Heart left ventricle (tissue), 16 donors: ENCODE measurements at regions not wholly inside any gene's neighbourhood (a gene's known extent, or its start where the extent isn't known, plus 50 kb on each side); places are given as distances from the start of the nearest gene placed in this dataset.

ENCODE experiments used
- ATAC-seq, 4 donors: fragments of 200-7000 bp; cut with Tn5 transposase; one replicate each; pipeline ENCODE4 v1.9.1; 2020 to 2022; ENCODE audit warnings: moderate library complexity in 4 of 4, mild to moderate bottlenecking in 3 of 4, moderate number of reproducible peaks in 1 of 4
- DNase-seq, 5 donors: peaks; one replicate each; pipeline ENCODE4 v3.0.0-alpha.2; 2020
- H3K27ac ChIP-seq, 12 donors: fragments of 200-600 bp; sonication (generic) in 4 of 12; one replicate each; pipeline versions ENCODE4 v1.5.0 to v1.8.0; 2016 to 2022; ENCODE audit warnings: mild to moderate bottlenecking in 2 of 12
- H3K27me3 ChIP-seq, 9 donors: fragments of 200-600 bp; sonication (generic) in 2 of 9; one replicate each; pipeline versions ENCODE4 v1.5.1 to v1.8.0; 2016 to 2022; ENCODE audit warnings: mild to moderate bottlenecking in 3 of 9
- H3K36me3 ChIP-seq, 9 donors: fragments of 200-600 bp; sonication (generic) in 2 of 9; one replicate each; pipeline versions ENCODE4 v1.5.0 to v1.8.0; 2018 to 2022; ENCODE audit warnings: mild to moderate bottlenecking in 2 of 9
- H3K4me1 ChIP-seq, 12 donors: fragments of 200-600 bp; sonication (generic) in 4 of 12; one replicate each; pipeline versions ENCODE4 v1.5.0 to v1.8.0; 2016 to 2022; ENCODE audit warnings: mild to moderate bottlenecking in 3 of 12
- H3K4me3 ChIP-seq, 12 donors: fragments of 200-600 bp; sonication (generic) in 4 of 12; one replicate each; pipeline versions ENCODE4 v1.5.0 to v1.8.0; 2017 to 2022; ENCODE audit warnings: mild to moderate bottlenecking in 9 of 12, moderate library complexity in 4 of 12
- H3K9me3 ChIP-seq, 12 donors: fragments of 200-600 bp; sonication (generic) in 4 of 12; one replicate each; pipeline versions ENCODE4 v1.5.0 to v1.8.0; 2016 to 2022; ENCODE audit warnings: mild to moderate bottlenecking in 1 of 12
- POLR2A ChIP-seq, 2 donors: fragments of 450-650 bp; IDR thresholded peaks; one replicate each; pipeline ENCODE4 v1.6.1; 2017; ENCODE audit warnings: antibody characterized with exemption in 2 of 2, mild to moderate bottlenecking in 2 of 2, moderate library complexity in 2 of 2
- WGBS, 4 donors: extraction: QIAGEN DNeasy Blood & Tissue Kit in 2 of 4; methylation state at CpG; one replicate each; pipeline versions ENCODE4 v1.1.5 to v1.1.7; 2013 to 2018; 5-methylcytosine and 5-hydroxymethylcytosine counted together
- intact Hi-C, 10 donors: fragments of 100-400 bp; cut with DNase I; formaldehyde crosslinking; loops; one replicate each; pipeline versions ENCODE4 v1.11.1 to v1.14.2; 2022
- TF ChIP-seq, protein P1 (sequence below), 12 donors: fragments of 200-600 bp; sonication (generic) in 4 of 12; IDR thresholded peaks; one replicate each; pipeline versions ENCODE4 v1.5.0 to v1.8.0; 2018 to 2022; ENCODE audit warnings: antibody characterized with exemption in 12 of 12, mild to moderate bottlenecking in 5 of 12
- donor health status: ischemic (EF 13 %, LVEDD 7.1; RV severe dilation, severe dysfunction).
- donor health status: healthy with polysubstance abuse.
- donor health status: DM: no; HTN: yes; CAD: no.
- donor health status: DM: no; HTN: no; CAD: no.
- donor health status: ischemic (EF 25% LVEDD 6.9; RV normal size, moderate dysfunction).
- donor health status: ischemic (EF 25% LVEDD 5.7; RV mildly dilated, moderate dysfunction).
- donor health status: healthy.
- donor health status: DM: yes; HTN: yes; CAD: no.
- donor health status: ischemic (EF 35%, LVEDD 5.7; RV mildly dilated, moderate dysfunction).
- donor health status: nonischemic (EF 11% LVEDD 7.7; RV severe dilation, severe dysfunction).
- donor health status: DM: yes; HTN: yes; CAD: no.
- donor health status: PGD.
- donor health status: ischemic (EF 29% LVEDD 5.4; RV normal size, mild dysfunction).
- donor health status: nonischemic (EF 23%, LVEDD 6.1; RV moderate dilation, normal function).

DNA sequence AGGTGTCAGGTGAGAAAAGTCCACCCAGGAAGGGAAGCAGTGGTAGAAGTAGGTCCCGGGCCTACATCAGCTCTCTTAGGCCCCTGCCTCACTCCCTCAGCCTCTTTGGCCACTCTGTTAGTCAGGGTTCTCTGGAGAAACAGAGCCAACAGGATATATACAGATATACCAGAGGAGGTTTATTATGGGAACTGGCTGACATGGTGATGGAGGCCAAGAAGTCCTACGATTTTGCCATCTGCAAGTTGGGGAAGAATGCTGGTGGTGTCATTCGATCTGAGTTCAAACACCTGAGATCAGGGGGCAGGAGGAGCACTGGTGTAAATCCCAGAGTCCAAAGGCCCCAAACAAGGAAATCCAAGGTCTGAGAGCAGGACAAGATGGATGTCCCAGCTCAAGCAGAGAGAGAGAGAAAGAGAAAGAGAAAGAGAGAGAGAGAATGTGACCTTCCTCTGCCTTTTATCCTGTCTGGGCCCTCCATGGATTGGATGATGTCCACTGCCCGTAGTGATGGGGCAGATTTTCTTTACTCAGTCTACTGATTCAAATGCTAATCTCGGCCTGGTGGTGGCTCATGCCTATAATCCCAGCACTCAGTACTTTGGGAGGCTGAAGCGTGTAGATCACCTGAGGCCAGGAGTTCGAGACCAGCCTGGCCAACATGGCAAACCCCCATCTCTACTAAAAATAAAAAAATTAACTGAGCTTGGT lies 111.1 kb upstream of the MYCN start:
- intact Hi-C loops = no loop called here
- 96 to 97% (median 96%) methylated on average over 7 of the region's 7 CpGs for WGBS, 4 donors
- Histone ChIP-seq H3K4me1 (peaks cover 0 to 6% (median 0%) of the 10 kb centered on the region in 12 donors), H3K4me3 (no peak overlapping the region), H3K27ac (no peak overlapping the region), H3K27me3 (no peaks in the 10 kb centered on the region), H3K36me3 (no peaks in the 10 kb centered on the region), H3K9me3 (no peaks in the 10 kb centered on the region)
- ATAC-seq (no peak), DNase-seq (no peak)
- TF ChIP-seq POLR2A (IDR thresholded peaks at IDR 0.05) = no peak
- TF ChIP-seq, protein P1, sequence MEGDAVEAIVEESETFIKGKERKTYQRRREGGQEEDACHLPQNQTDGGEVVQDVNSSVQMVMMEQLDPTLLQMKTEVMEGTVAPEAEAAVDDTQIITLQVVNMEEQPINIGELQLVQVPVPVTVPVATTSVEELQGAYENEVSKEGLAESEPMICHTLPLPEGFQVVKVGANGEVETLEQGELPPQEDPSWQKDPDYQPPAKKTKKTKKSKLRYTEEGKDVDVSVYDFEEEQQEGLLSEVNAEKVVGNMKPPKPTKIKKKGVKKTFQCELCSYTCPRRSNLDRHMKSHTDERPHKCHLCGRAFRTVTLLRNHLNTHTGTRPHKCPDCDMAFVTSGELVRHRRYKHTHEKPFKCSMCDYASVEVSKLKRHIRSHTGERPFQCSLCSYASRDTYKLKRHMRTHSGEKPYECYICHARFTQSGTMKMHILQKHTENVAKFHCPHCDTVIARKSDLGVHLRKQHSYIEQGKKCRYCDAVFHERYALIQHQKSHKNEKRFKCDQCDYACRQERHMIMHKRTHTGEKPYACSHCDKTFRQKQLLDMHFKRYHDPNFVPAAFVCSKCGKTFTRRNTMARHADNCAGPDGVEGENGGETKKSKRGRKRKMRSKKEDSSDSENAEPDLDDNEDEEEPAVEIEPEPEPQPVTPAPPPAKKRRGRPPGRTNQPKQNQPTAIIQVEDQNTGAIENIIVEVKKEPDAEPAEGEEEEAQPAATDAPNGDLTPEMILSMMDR (IDR thresholded peaks at IDR 0.05) = no peak

DNA sequence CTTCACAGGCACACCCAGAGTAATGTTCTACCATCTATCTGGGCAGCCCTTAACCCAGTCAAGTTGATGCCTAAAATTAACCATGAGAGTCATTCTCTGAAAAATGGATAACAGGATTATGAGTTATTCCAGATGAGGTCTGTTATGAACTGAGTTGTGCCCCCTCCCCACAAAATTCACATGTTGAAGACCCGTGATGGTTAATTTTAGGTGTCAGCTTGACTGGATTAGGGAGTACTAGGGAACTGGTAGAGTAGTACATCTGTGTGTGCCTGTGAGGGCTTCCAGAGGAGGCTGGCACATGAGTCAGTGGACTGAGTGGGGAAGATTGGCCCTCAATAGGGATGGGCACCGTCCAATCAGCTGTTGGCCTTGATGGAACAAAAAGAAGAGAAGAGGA lies 110.4 kb upstream of the MYCN start:
- H3K36me3 ChIP-seq = no peaks in the 10 kb centered on the region
- intact Hi-C loops = no loop called here
- H3K4me1 ChIP-seq = peaks cover 0 to 6% (median 0%) of the 10 kb centered on the region in 12 donors
- WGBS, 4 donors = 76 to 88% (median 86%) methylated on average over 2 of the region's 2 CpGs
- no peak for DNase-seq
- no peak overlapping the region for H3K27ac ChIP-seq
- ATAC-seq = no peak
- no peaks in the 10 kb centered on the region for H3K9me3 ChIP-seq
- no peak overlapping the region for H3K4me3 ChIP-seq
- no peaks in the 10 kb centered on the region for H3K27me3 ChIP-seq
- no peak for TF ChIP-seq POLR2A (IDR thresholded peaks at IDR 0.05)
- TF ChIP-seq, protein P1 (IDR thresholded peaks at IDR 0.05) = no peak

DNA sequence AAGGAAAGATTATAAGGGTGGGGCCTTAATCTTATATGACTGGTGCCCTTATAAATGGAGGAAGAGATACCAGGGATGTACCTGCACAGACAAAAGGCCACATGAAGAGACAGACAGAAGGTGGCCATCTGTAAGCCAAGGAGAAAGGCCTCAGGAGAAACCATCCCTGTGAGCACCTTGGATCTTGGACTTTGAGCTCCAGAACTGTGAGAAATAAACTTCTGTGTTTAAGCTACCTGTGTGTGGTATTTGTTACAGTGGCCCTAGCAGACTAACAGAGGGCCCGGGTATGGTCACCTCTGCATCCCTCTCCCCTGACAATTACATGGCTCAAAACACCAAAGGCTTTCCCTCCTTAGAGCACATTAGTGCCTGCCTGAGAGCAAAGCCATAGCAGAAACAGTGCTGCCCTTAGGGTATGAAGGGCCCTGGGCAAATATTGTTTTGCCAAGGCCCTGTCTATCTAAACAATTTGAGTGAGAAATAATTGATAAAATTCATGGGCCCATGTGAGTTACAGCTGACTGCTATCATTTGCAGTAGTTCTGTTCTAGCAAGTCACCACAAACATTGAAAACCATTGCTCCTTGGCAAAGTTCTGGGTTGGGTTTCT lies 109.3 kb upstream of the MYCN start:
- Histone ChIP-seq H3K4me3 (no peak overlapping the region), H3K4me1 (peaks cover 0 to 4% (median 0%) of the 10 kb centered on the region in 12 donors), H3K36me3 (no peaks in the 10 kb centered on the region), H3K27ac (no peak overlapping the region), H3K9me3 (no peaks in the 10 kb centered on the region), H3K27me3 (no peaks in the 10 kb centered on the region)
- no peak for ATAC-seq
- DNase-seq = no peak
- intact Hi-C loops = no loop called here
- TF ChIP-seq, protein P1 (IDR thresholded peaks at IDR 0.05) = no peak
- no peak for TF ChIP-seq POLR2A (IDR thresholded peaks at IDR 0.05)
- WGBS, 4 donors = 88 to 93% (median 91%) methylated on average over 1 of the region's 1 CpG

DNA sequence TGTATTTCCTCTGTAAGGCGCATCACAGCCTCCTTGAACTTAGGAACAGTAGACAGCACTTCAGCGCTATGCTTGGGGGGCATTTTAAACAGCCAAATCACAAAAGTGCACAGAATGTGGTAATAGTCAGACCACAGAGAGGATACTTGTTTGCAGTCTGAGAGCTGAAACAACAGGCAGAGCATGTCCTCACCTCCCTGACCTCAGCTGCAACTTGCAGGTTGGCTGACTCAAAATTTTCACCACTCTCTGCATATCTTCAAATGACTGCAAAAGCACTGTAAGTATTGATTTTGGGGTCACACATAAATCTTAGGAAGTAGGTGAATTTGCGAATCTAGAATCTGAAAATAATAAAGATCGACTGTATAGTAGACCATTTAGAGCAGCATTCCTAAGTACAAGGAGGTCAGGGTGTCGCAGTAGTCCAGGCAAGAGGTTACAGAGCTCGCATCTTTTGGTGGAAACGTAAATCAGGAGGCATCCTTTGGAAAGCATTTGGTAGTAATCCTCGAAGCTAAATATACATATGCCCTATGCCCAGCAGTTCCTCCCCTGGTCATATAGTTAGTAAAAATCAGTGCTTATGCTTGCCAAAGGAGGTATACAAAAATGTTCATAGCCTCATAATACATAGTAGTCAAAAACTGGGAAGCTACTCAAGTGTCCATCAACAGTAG lies 108.2 kb upstream of the MYCN start:
- no peak for ATAC-seq
- H3K9me3 ChIP-seq = no peaks in the 10 kb centered on the region

More for the DNA sequence above, 108.2 kb upstream of the MYCN start:
- WGBS, 4 donors = 92 to 95% (median 94%) methylated on average over 8 of the region's 8 CpGs
- no peaks in the 10 kb centered on the region for H3K27me3 ChIP-seq
- no peak for TF ChIP-seq POLR2A (IDR thresholded peaks at IDR 0.05)
- TF ChIP-seq, protein P1 (IDR thresholded peaks at IDR 0.05) = no peak
- no peak overlapping the region for H3K27ac ChIP-seq
- no peak overlapping the region for H3K4me3 ChIP-seq
- H3K4me1 ChIP-seq = no peaks in the 10 kb centered on the region
- no peaks in the 10 kb centered on the region for H3K36me3 ChIP-seq
- intact Hi-C loops = no loop called here
- DNase-seq = no peak
